ENCODE measurements at regions not wholly inside any gene's neighbourhood (a gene's known extent, or its start where the extent isn't known, plus 50 kb on each side); places are given as distances from the start of the nearest gene placed in this dataset.

DNA sequence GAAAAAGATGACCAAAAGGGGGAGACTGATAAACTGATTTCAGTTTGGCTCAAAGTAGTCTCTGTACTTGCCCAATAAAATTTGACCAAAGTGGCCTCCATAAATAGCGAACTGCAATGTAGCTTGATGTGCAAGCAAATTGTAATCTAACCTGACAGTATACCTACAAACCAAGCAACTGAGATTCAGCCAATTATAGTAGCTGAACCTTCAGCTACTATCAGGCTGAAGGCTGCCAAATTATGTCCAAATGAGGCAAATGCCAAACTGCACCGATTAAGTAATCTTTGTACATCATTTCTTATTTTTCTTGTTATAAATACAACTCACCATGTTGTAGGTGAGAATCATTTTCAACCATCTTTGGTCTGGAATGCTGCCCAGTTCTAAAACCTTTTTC, 390.6 kb downstream of the CDH9 start:
- TF ChIP-seq, protein P1, sequence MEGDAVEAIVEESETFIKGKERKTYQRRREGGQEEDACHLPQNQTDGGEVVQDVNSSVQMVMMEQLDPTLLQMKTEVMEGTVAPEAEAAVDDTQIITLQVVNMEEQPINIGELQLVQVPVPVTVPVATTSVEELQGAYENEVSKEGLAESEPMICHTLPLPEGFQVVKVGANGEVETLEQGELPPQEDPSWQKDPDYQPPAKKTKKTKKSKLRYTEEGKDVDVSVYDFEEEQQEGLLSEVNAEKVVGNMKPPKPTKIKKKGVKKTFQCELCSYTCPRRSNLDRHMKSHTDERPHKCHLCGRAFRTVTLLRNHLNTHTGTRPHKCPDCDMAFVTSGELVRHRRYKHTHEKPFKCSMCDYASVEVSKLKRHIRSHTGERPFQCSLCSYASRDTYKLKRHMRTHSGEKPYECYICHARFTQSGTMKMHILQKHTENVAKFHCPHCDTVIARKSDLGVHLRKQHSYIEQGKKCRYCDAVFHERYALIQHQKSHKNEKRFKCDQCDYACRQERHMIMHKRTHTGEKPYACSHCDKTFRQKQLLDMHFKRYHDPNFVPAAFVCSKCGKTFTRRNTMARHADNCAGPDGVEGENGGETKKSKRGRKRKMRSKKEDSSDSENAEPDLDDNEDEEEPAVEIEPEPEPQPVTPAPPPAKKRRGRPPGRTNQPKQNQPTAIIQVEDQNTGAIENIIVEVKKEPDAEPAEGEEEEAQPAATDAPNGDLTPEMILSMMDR (IDR thresholded peaks at IDR 0.05): no peak
- Histone ChIP-seq H3K4me3 (no peak overlapping the region), H3K27ac (no peak overlapping the region), H3K9me3 (peaks cover 0 to 36% (median 0%) of the 10 kb centered on the region in 11 donors), H3K27me3 (no peaks in the 10 kb centered on the region), H3K36me3 (no peaks in the 10 kb centered on the region), H3K4me1 (no peaks in the 10 kb centered on the region)
- intact Hi-C loops (cut with DNase I): no loop called here
- DNase-seq: no peak
- no peak for ATAC-seq
- 73 to 82% methylated on average over 2 of the region's 2 CpGs for WGBS, 2 donors

DNA sequence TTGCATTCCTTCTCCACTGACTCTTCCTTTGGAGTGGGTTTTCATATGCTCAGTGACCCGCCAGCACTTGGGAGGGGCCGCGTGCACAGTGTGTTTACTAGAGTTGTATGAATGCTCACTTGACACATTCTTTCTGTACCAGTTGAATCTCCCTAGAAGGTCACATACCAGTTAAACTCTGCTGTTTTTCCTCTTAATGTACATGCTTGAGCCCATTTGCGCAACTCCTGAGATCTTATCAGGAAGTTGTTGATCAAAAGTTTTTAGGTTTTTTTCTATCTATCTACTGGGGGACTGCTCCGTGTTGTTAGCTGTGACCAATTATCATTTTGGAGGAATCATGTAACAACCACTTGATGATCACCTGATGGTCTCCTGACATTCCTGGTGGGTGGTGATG, 392.7 kb downstream of the CDH9 start:
- Histone ChIP-seq H3K4me1 (no peaks in the 10 kb centered on the region), H3K27me3 (no peaks in the 10 kb centered on the region), H3K27ac (no peak overlapping the region), H3K4me3 (no peak overlapping the region), H3K36me3 (no peaks in the 10 kb centered on the region), H3K9me3 (peaks cover 0 to 47% (median 0%) of the 10 kb centered on the region in 11 donors)
- ATAC-seq: no peak
- DNase-seq: no peak
- intact Hi-C loops (cut with DNase I): no loop called here
- TF ChIP-seq, protein P1 (IDR thresholded peaks at IDR 0.05): no peak
- 90% methylated on average over 5 of the region's 5 CpGs for WGBS, 2 donors

DNA sequence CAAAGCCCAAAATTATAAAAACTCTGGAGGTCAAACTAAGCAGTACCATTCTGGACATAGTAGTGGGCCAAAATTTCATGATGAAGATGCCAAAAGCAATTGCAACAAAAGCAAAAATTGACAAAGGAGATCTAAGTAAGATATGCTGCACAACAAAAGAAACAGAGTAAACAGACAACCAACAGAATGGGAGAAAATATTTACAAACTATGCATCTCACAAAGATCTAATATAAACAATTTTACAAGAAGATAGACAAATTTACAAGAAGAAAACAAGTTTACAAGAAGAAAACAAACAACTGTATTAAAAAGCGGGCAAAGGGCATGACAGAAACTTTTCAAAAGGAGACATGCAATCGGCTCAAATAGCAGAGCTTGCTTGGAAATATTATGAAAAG, 396.9 kb downstream of the CDH9 start:
- ATAC-seq (no peak), DNase-seq (no peak)
- TF ChIP-seq, protein P1 (IDR thresholded peaks at IDR 0.05): no peak
- Histone ChIP-seq H3K36me3 (no peaks in the 10 kb centered on the region), H3K4me1 (no peaks in the 10 kb centered on the region), H3K4me3 (no peak overlapping the region), H3K27ac (no peak overlapping the region), H3K27me3 (no peaks in the 10 kb centered on the region), H3K9me3 (peaks cover 0 to 49% (median 0%) of the 10 kb centered on the region in 11 donors)
- WGBS, 2 donors: 79 to 80% methylated on average over 2 of the region's 2 CpGs
- intact Hi-C loops (cut with DNase I): no loop called here

DNA sequence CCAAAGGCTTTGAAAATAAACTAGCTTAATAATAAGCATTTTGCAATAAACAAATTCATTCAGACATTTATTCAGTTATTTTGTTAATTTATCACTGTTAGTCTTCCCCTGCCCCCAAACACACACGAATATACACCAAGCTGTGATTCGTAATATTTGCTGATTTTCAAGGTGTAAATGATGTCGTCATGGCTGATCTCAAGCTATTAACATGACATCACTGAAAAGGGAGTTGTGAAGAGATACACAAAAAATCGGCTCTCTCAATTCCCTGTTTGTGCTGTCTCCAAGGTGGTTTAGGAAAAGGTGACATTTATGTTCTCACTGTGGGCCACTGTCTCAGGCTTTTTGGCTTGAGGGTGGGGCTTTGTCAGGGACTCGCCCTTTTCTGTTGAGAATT, 413.3 kb downstream of the CDH9 start:
- TF ChIP-seq, protein P1 (IDR thresholded peaks at IDR 0.05): no peak
- Histone ChIP-seq H3K4me3 (no peak overlapping the region), H3K27ac (no peak overlapping the region), H3K36me3 (no peaks in the 10 kb centered on the region), H3K9me3 (peaks cover 0 to 6% (median 0%) of the 10 kb centered on the region in 11 donors), H3K27me3 (no peaks in the 10 kb centered on the region), H3K4me1 (no peaks in the 10 kb centered on the region)
- intact Hi-C loops (cut with DNase I): no loop called here
- 56 to 60% methylated on average over 5 of the region's 5 CpGs for WGBS, 2 donors
- DNase-seq (no peak), ATAC-seq (no peak)
